Cardiac muscle cell (in vitro differentiated cells and primary cell): ENCODE measurements at regions not wholly inside any gene's neighbourhood (a gene's known extent, or its start where the extent isn't known, plus 50 kb on each side); places are given as distances from the start of the nearest gene placed in this dataset.

Experiments used
- DNase-seq, 2 donors: peaks; one replicate each; pipeline versions ENCODE4 v3.0.0 to v3.0.0-alpha.2; 2010 to 2017; ENCODE audit warnings: low read depth in 1 of 2, low spot score in 1 of 2
- H3K27ac ChIP-seq: fragments of 200-600 bp; sonication (generic); 2 replicates; pipeline ENCODE4 v1.5.1; 2016
- H3K27me3 ChIP-seq: fragments of 200-600 bp; sonication (generic); 2 replicates; pipeline ENCODE4 v1.6.0; 2016; ENCODE audit warnings: control low read depth
- H3K36me3 ChIP-seq: fragments of 200-600 bp; sonication (generic); 2 replicates; pipeline ENCODE4 v1.5.1; 2016; ENCODE audit warnings: control low read depth
- H3K4me1 ChIP-seq: fragments of 200-600 bp; sonication (generic); 2 replicates; pipeline ENCODE4 v1.8.1; 2017; ENCODE audit warnings: low read depth, mild to moderate bottlenecking, mixed run types
- H3K4me3 ChIP-seq: fragments of 200-600 bp; sonication (generic); 2 replicates; pipeline ENCODE4 v1.5.1; 2016; ENCODE audit warnings: mild to moderate bottlenecking
- H3K9me3 ChIP-seq: fragments of 200-600 bp; sonication (generic); 2 replicates; pipeline ENCODE4 v1.5.1; 2017; ENCODE audit warnings: low read depth, mild to moderate bottlenecking, control low read depth
- TF ChIP-seq, protein P1 (sequence below): IDR thresholded peaks from 2 replicates; pipeline ENCODE4 v1.5.1; 2012; ENCODE audit warnings: low read depth, mild to moderate bottlenecking, low read length

GRCh38 chr20:40930561-40930960 lies 98.1 kb upstream of the TOP1 start:
- TF ChIP-seq, protein P1, sequence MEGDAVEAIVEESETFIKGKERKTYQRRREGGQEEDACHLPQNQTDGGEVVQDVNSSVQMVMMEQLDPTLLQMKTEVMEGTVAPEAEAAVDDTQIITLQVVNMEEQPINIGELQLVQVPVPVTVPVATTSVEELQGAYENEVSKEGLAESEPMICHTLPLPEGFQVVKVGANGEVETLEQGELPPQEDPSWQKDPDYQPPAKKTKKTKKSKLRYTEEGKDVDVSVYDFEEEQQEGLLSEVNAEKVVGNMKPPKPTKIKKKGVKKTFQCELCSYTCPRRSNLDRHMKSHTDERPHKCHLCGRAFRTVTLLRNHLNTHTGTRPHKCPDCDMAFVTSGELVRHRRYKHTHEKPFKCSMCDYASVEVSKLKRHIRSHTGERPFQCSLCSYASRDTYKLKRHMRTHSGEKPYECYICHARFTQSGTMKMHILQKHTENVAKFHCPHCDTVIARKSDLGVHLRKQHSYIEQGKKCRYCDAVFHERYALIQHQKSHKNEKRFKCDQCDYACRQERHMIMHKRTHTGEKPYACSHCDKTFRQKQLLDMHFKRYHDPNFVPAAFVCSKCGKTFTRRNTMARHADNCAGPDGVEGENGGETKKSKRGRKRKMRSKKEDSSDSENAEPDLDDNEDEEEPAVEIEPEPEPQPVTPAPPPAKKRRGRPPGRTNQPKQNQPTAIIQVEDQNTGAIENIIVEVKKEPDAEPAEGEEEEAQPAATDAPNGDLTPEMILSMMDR, result no peak
- H3K4me1 ChIP-seq, result no peaks in the 10 kb centered on the region
- no peak overlapping the region for H3K27ac ChIP-seq
- H3K9me3 ChIP-seq, result no peaks in the 10 kb centered on the region
- DNase-seq, result no peak
- H3K4me3 ChIP-seq, result no peak overlapping the region
- H3K36me3 ChIP-seq, result no peaks in the 10 kb centered on the region
- H3K27me3 ChIP-seq, result no peaks in the 10 kb centered on the region

DNA sequence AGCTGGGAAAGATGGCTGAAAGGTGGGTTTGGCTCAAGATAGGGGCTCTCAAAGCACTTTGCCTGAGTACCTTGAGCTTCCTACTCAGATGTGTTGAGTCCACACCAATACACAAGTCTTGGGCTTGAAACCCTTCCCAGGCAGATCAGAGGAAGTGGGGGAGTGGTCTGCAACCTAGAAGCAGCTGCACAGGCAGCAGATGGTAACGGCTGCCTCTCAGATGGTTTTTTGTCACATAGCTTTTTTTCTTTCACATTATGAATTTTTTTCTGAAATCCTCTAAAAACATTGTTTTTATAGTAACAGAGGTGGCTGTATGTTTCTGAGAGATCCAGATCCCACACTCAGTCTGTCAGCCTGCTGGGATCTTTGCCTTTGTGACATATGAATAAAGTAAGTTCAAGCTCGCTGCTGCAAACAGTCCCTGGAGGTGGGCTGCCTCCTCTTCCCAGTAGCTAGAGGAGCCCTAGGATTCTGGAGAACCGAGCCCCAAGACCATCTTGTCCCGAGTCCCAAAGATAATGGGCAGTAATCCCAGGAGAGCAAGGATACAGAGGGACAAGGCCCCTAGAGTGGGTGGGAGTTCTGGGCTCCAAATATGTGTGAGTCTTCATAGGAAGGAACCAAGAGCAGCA lies 97.1 kb upstream of the TOP1 start:
- no peak overlapping the region for H3K4me3 ChIP-seq
- no peak for DNase-seq
- no peaks in the 10 kb centered on the region for H3K4me1 ChIP-seq
- no peaks in the 10 kb centered on the region for H3K36me3 ChIP-seq
- TF ChIP-seq, protein P1, result no peak
- H3K9me3 ChIP-seq, result no peaks in the 10 kb centered on the region
- H3K27ac ChIP-seq, result no peak overlapping the region
- no peaks in the 10 kb centered on the region for H3K27me3 ChIP-seq

DNA sequence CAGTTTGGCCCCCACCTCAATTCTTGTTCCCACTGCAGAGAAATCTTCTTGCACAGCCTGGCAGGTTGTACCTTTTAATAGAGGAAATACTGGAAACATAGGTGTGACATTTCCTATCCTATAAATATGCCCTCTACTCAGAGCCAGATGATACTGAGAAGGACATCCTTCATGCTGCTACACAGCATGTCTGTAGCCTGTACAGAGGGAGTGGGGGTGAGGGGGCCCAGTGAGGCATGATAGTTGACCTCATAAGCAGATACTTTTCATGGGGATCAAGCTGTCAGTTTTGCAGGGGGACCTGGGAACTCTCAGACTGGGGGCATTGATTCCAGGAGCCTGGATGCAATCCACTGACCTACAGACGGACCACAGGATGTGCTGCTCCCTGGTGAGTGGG lies 96.2 kb upstream of the TOP1 start:
- Histone ChIP-seq H3K27me3 (no peaks in the 10 kb centered on the region), H3K9me3 (no peaks in the 10 kb centered on the region), H3K4me1 (no peaks in the 10 kb centered on the region), H3K27ac (no peak overlapping the region), H3K4me3 (no peak overlapping the region), H3K36me3 (no peaks in the 10 kb centered on the region)
- DNase-seq, result no peak
- TF ChIP-seq, protein P1, result no peak

GRCh38 chr20:40933758-40934157 lies 94.9 kb upstream of the TOP1 start:
- Histone ChIP-seq H3K4me1 (no peaks in the 10 kb centered on the region), H3K4me3 (no peak overlapping the region), H3K36me3 (no peaks in the 10 kb centered on the region), H3K27me3 (no peaks in the 10 kb centered on the region), H3K27ac (no peak overlapping the region), H3K9me3 (no peaks in the 10 kb centered on the region)
- TF ChIP-seq, protein P1, result no peak
- DNase-seq, result no peak

- Histone ChIP-seq H3K9me3 (no peaks in the 10 kb centered on the region), H3K27me3 (no peaks in the 10 kb centered on the region), H3K27ac (no peak overlapping the region), H3K4me1 (no peaks in the 10 kb centered on the region), H3K4me3 (no peak overlapping the region), H3K36me3 (no peaks in the 10 kb centered on the region)
- TF ChIP-seq, protein P1, result no peak
- no peak for DNase-seq
Observed at GRCh38 chr20:40938020-40938419, 90.6 kb upstream of the TOP1 start.

DNA sequence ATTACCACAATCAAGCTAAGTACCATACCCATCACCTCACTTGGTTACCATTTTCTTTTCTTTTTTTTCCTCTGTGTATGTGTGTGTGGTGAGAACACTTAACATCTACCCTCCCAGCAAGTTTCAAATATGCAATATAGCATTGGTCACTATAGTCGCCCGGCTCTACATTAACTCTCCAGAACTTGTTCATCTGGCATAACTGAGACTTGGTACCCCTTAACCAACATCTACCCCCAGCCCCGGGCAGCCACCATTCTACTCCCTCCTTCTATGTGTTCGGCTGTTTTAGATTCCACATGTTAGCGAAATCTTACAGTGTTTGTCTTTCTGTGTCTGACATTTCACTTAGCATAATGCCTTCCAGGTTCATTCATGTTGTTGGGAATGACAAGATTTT lies 89.0 kb upstream of the TOP1 start:
- no peak for DNase-seq
- Histone ChIP-seq H3K27me3 (no peaks in the 10 kb centered on the region), H3K36me3 (no peaks in the 10 kb centered on the region), H3K9me3 (no peaks in the 10 kb centered on the region), H3K4me3 (no peak overlapping the region), H3K27ac (no peak overlapping the region), H3K4me1 (no peaks in the 10 kb centered on the region)
- TF ChIP-seq, protein P1, result no peak
